ENCODE measurements at regions not wholly inside any gene's neighbourhood (a gene's known extent, or its start where the extent isn't known, plus 50 kb on each side); places are given as distances from the start of the nearest gene placed in this dataset.

GRCh38 chr1:56378341-56379070 lies 200.9 kb downstream of the PLPP3 start:
- RAD21 ChIA-PET (ENCODE audit: unreplicated experiment): interaction anchor here (0.7 kb wide), 1 partner anchor 43 kb away, joined by 3 read pairs; no protein-coding TSS in a partner anchor
- FAIRE-seq (no peak), ATAC-seq (no peak), DNase-seq (ENCODE audit: low read depth, low spot score) (no peak)
- H3K36me3 ChIP-seq (ENCODE audit: control insufficient read depth in 2 of 2, insufficient read depth in 2 of 2, low read length in 1 of 2): no peaks in the 10 kb centered on the region
- H3K79me2 ChIP-seq (ENCODE audit: control insufficient read depth, insufficient read depth, low read length): no peaks in the 10 kb centered on the region
- SMC1A ChIA-PET (ENCODE audit: uncharacterized antibody, unreplicated experiment): no interaction called here
- in situ Hi-C loops (cut with MboI) (no loop called here), intact Hi-C loops (cut with micrococcal nuclease; ENCODE audit: unreplicated experiment) (no loop called here)
- H3K27me3 ChIP-seq (replicated peaks in 1 of 2; ENCODE audit: control insufficient read depth in 2 of 2, insufficient read depth in 2 of 2, low read length in 1 of 2): no peaks in the 10 kb centered on the region; a peak in 2 of 4 replicates
- H3K4me3 ChIP-seq: no peak overlapping the region
- no peak overlapping the region for H3K4me2 ChIP-seq (ENCODE audit: control insufficient read depth, insufficient read depth)
- H2AFZ ChIP-seq (ENCODE audit: control insufficient read depth, low read depth, low read length): no peak overlapping the region
- H3K27ac ChIP-seq (ENCODE audit: control insufficient read depth, insufficient read depth): no peak overlapping the region
- CTCF ChIA-PET: no interaction called here
- H4K20me1 ChIP-seq (ENCODE audit: control insufficient read depth, insufficient read depth): no peaks in the 10 kb centered on the region
- H3K9ac ChIP-seq (ENCODE audit: control insufficient read depth, insufficient read depth, low read length): no peak overlapping the region
- H3K4me1 ChIP-seq (ENCODE audit: control insufficient read depth, insufficient read depth, low read length): no peaks in the 10 kb centered on the region
- 3% methylated on average over 6 of the region's 6 CpGs for WGBS (ENCODE audit: insufficient coverage, insufficient replicate concordance, low lambda C conversion rate, missing lambda C conversion rate)
- POLR2A ChIA-PET: no interaction called here
- BruUV-seq (replicated peaks): no TSS peak
- H3K9me3 ChIP-seq (replicated peaks; ENCODE audit: control insufficient read depth, insufficient read depth, low read length): no peaks in the 10 kb centered on the region
- TF ChIP-seq EP300 (IDR thresholded peaks at IDR 0.05; ENCODE audit: borderline replicate concordance in 1 of 2, control insufficient read depth in 1 of 2, low read depth in 2 of 2, low read length in 2 of 2) (no peak), EZH2 (IDR thresholded peaks at IDR 0.05; ENCODE audit: borderline replicate concordance, control insufficient read depth, low read depth, low read length) (no peak), SMARCA5 (IDR thresholded peaks at IDR 0.05) (no peak), JUND (IDR thresholded peaks at IDR 0.05; ENCODE audit: low read depth, low read length) (no peak), EGR1 (IDR thresholded peaks at IDR 0.05; ENCODE audit: borderline replicate concordance in 1 of 2, low read depth in 2 of 2, low read length in 2 of 2) (no peak), POLR2AphosphoS2 (IDR thresholded peaks at IDR 0.05; ENCODE audit: low read depth, low read length) (no peak), IRF3 (IDR thresholded peaks at IDR 0.05) (no peak), RAD21 (IDR thresholded peaks at IDR 0.05; ENCODE audit: insufficient read depth, low read depth, low read length) (no peak), HDGF (IDR thresholded peaks at IDR 0.05) (no peak), ZBED1 (IDR thresholded peaks at IDR 0.05; ENCODE audit: borderline replicate concordance) (no peak), SPI1 (IDR thresholded peaks at IDR 0.05; ENCODE audit: borderline replicate concordance, insufficient read depth, low read depth, low read length) (no peak), PAX5 (IDR thresholded peaks at IDR 0.05; ENCODE audit: borderline replicate concordance, low read depth, low read length) (no peak), WRNIP1 (IDR thresholded peaks at IDR 0.05; ENCODE audit: borderline replicate concordance, low read depth, low read length) (no peak), TARDBP (IDR thresholded peaks at IDR 0.05; ENCODE audit: borderline replicate concordance) (no peak)
- TF ChIP-seq, protein P1, sequence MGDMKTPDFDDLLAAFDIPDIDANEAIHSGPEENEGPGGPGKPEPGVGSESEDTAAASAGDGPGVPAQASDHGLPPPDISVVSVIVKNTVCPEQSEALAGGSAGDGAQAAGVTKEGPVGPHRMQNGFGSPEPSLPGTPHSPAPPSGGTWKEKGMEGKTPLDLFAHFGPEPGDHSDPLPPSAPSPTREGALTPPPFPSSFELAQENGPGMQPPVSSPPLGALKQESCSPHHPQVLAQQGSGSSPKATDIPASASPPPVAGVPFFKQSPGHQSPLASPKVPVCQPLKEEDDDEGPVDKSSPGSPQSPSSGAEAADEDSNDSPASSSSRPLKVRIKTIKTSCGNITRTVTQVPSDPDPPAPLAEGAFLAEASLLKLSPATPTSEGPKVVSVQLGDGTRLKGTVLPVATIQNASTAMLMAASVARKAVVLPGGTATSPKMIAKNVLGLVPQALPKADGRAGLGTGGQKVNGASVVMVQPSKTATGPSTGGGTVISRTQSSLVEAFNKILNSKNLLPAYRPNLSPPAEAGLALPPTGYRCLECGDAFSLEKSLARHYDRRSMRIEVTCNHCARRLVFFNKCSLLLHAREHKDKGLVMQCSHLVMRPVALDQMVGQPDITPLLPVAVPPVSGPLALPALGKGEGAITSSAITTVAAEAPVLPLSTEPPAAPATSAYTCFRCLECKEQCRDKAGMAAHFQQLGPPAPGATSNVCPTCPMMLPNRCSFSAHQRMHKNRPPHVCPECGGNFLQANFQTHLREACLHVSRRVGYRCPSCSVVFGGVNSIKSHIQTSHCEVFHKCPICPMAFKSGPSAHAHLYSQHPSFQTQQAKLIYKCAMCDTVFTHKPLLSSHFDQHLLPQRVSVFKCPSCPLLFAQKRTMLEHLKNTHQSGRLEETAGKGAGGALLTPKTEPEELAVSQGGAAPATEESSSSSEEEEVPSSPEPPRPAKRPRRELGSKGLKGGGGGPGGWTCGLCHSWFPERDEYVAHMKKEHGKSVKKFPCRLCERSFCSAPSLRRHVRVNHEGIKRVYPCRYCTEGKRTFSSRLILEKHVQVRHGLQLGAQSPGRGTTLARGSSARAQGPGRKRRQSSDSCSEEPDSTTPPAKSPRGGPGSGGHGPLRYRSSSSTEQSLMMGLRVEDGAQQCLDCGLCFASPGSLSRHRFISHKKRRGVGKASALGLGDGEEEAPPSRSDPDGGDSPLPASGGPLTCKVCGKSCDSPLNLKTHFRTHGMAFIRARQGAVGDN (IDR thresholded peaks at IDR 0.05): no peak
- TF ChIP-seq, protein P2, sequence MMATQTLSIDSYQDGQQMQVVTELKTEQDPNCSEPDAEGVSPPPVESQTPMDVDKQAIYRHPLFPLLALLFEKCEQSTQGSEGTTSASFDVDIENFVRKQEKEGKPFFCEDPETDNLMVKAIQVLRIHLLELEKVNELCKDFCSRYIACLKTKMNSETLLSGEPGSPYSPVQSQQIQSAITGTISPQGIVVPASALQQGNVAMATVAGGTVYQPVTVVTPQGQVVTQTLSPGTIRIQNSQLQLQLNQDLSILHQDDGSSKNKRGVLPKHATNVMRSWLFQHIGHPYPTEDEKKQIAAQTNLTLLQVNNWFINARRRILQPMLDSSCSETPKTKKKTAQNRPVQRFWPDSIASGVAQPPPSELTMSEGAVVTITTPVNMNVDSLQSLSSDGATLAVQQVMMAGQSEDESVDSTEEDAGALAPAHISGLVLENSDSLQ (IDR thresholded peaks at IDR 0.05): no peak
- TF ChIP-seq, protein P3, sequence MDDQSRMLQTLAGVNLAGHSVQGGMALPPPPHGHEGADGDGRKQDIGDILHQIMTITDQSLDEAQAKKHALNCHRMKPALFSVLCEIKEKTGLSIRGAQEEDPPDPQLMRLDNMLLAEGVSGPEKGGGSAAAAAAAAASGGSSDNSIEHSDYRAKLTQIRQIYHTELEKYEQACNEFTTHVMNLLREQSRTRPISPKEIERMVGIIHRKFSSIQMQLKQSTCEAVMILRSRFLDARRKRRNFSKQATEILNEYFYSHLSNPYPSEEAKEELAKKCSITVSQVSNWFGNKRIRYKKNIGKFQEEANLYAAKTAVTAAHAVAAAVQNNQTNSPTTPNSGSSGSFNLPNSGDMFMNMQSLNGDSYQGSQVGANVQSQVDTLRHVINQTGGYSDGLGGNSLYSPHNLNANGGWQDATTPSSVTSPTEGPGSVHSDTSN (IDR thresholded peaks at IDR 0.05; ENCODE audit: insufficient replicate concordance, low read depth, low read length): no peak
